LNCAP (cell line): ENCODE measurements at regions not wholly inside any gene's neighbourhood (a gene's known extent, or its start where the extent isn't known, plus 50 kb on each side); places are given as distances from the start of the nearest gene placed in this dataset.

Source experiments
- CTCF ChIP-seq: fragments of 450-650 bp; IDR thresholded peaks from 2 replicates; pipeline ENCODE4 v1.5.1; 2017; ENCODE audit warnings: mild to moderate bottlenecking

- TF ChIP-seq CTCF: no peak
These were observed 103.1 kb downstream of the KLF6 start for GRCh38 chr10:3681642-3682554.

- no peak for TF ChIP-seq CTCF
These were observed 104.9 kb downstream of the KLF6 start for GRCh38 chr10:3679950-3680629.

- TF ChIP-seq CTCF: no peak
These were observed 106.3 kb downstream of the KLF6 start for GRCh38 chr10:3678629-3679227.

GRCh38 chr10:3676564-3676963 is 108.4 kb downstream of the KLF6 start:
- no peak for TF ChIP-seq CTCF

GRCh38 chr10:3672220-3672619 is 112.8 kb downstream of the KLF6 start:
- TF ChIP-seq CTCF: no peak

GRCh38 chr10:3671386-3671955 is 113.5 kb downstream of the KLF6 start:
- TF ChIP-seq CTCF: no peak

GRCh38 chr10:3668966-3669330 is 116.1 kb downstream of the KLF6 start:
- TF ChIP-seq CTCF: no peak
